HEK293 (cell line): ENCODE measurements at regions not wholly inside any gene's neighbourhood (a gene's known extent, or its start where the extent isn't known, plus 50 kb on each side); places are given as distances from the start of the nearest gene placed in this dataset.

ENCODE experiments used
- ELK4 ChIP-seq: IDR thresholded peaks from 2 replicates; pipeline ENCODE4 v1.6.1; 2011; ENCODE audit warnings: mild to moderate bottlenecking, low read depth, low read length, borderline replicate concordance
- SETDB1 ChIP-seq: IDR thresholded peaks from one replicate; pipeline ENCODE4 v1.6.1; 2017; ENCODE audit warnings: mild to moderate bottlenecking, low read length, moderate library complexity, mixed read lengths; ENCODE audit not compliant: insufficient read length
- ZNF112 ChIP-seq: fragments of 450-650 bp; formaldehyde crosslinking; IDR thresholded peaks from 2 replicates; pipeline ENCODE4 v1.5.0; 2017; ENCODE audit warnings: missing biosample characterization, missing genetic modification characterization
- ZNF248 ChIP-seq: fragments of 450-650 bp; formaldehyde crosslinking; IDR thresholded peaks from 2 replicates; pipeline ENCODE4 v1.5.1; 2017; ENCODE audit warnings: missing biosample characterization, missing genetic modification characterization
- TF ChIP-seq, protein P1 (sequence below): fragments of 450-650 bp; formaldehyde crosslinking; IDR thresholded peaks from 2 replicates; pipeline ENCODE4 v1.5.1; 2016; ENCODE audit warnings: missing biosample characterization, missing genetic modification characterization
- TF ChIP-seq, protein P2 (sequence below): fragments of 450-650 bp; formaldehyde crosslinking; IDR thresholded peaks from 2 replicates; pipeline ENCODE4 v1.5.1; 2016; ENCODE audit warnings: missing biosample characterization, missing genetic modification characterization

DNA sequence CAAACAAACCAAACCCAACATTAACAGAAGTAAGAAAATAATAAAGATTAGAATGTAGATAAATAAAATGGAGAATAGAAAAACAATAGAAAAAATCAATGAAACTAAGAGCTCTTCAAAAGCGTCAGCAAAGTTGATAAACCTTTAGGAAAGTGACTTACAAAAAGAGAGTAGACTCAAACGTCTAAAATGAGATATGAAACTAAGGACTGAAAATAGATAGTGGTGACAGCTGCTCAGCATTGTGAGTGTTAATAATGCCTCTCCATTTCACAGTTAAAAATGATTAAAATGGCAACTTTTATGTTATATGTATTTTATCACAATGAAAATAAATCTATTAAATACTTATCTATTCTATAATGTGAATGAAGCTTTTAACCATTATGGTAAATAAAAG is 125.7 kb upstream of the CPXCR1 start:
- TF ChIP-seq, protein P1, sequence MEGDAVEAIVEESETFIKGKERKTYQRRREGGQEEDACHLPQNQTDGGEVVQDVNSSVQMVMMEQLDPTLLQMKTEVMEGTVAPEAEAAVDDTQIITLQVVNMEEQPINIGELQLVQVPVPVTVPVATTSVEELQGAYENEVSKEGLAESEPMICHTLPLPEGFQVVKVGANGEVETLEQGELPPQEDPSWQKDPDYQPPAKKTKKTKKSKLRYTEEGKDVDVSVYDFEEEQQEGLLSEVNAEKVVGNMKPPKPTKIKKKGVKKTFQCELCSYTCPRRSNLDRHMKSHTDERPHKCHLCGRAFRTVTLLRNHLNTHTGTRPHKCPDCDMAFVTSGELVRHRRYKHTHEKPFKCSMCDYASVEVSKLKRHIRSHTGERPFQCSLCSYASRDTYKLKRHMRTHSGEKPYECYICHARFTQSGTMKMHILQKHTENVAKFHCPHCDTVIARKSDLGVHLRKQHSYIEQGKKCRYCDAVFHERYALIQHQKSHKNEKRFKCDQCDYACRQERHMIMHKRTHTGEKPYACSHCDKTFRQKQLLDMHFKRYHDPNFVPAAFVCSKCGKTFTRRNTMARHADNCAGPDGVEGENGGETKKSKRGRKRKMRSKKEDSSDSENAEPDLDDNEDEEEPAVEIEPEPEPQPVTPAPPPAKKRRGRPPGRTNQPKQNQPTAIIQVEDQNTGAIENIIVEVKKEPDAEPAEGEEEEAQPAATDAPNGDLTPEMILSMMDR (tag by site-specific recombination), result no peak
- TF ChIP-seq ZNF112 (tag by site-specific recombination), result no peak
- no peak for TF ChIP-seq ZNF248 (tag by site-specific recombination)
- TF ChIP-seq, protein P2, sequence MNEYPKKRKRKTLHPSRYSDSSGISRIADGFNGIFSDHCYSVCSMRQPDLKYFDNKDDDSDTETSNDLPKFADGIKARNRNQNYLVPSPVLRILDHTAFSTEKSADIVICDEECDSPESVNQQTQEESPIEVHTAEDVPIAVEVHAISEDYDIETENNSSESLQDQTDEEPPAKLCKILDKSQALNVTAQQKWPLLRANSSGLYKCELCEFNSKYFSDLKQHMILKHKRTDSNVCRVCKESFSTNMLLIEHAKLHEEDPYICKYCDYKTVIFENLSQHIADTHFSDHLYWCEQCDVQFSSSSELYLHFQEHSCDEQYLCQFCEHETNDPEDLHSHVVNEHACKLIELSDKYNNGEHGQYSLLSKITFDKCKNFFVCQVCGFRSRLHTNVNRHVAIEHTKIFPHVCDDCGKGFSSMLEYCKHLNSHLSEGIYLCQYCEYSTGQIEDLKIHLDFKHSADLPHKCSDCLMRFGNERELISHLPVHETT, result no peak
- TF ChIP-seq SETDB1, result no peak
- no peak for TF ChIP-seq ELK4
